ENCODE measurements at regions not wholly inside any gene's neighbourhood (a gene's known extent, or its start where the extent isn't known, plus 50 kb on each side); places are given as distances from the start of the nearest gene placed in this dataset.

DNA sequence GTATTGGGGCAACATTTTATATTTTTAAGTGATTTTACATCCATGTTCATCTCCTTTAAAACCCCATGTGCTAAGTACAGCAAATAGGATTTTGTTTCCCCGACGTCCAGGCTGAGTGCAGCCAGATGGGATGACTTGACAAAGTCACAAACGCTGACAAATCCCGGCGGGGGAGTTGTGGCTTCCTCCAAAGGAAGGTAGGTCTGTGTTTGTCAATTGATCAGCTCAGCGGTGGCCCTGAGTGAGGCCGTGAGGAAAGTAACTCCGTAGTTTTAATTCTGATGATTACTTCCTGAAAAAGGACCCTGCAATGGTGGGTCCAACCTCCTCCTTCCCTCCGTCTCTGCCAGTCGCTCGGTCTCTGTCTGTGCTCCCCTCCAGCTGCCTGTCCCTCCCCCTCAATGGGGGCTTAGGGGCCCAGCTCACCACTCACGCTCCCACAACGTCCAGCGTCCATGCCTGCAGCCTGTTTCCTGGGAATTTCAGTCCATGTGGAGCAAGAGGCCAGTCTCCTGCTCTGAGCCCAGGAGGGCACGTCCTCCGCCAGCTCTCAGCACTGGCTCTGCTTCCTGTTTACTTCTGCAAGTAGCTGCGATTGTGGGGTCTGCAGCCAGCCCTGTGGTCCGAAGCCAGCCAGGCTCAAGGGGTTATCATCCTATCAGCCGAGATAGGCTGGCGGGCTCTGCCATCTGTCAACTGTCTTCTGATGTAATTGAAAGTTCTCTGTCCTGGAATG lies 209.4 kb upstream of the FOXF1 start:
- H3K9ac ChIP-seq (ENCODE audit: low read length): no peak overlapping the region
- TF ChIP-seq EZH2 (optimal IDR thresholded peaks at IDR 0.05; ENCODE audit: low read depth, low read length) (no peak), EZH2phosphoT487 (IDR thresholded peaks at IDR 0.05; ENCODE audit: low read length) (no peak)
- TF ChIP-seq, protein P1, sequence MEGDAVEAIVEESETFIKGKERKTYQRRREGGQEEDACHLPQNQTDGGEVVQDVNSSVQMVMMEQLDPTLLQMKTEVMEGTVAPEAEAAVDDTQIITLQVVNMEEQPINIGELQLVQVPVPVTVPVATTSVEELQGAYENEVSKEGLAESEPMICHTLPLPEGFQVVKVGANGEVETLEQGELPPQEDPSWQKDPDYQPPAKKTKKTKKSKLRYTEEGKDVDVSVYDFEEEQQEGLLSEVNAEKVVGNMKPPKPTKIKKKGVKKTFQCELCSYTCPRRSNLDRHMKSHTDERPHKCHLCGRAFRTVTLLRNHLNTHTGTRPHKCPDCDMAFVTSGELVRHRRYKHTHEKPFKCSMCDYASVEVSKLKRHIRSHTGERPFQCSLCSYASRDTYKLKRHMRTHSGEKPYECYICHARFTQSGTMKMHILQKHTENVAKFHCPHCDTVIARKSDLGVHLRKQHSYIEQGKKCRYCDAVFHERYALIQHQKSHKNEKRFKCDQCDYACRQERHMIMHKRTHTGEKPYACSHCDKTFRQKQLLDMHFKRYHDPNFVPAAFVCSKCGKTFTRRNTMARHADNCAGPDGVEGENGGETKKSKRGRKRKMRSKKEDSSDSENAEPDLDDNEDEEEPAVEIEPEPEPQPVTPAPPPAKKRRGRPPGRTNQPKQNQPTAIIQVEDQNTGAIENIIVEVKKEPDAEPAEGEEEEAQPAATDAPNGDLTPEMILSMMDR (IDR thresholded peaks at IDR 0.05; ENCODE audit: low read length): no peak

GRCh38 chr16:86302421-86303109 lies 207.8 kb upstream of the FOXF1 start:
- peaks cover 87% of the 10 kb centered on the region for H3K27me3 ChIP-seq (replicated peaks; ENCODE audit: insufficient read depth, low read length)

More for the DNA sequence above, 209.4 kb upstream of the FOXF1 start:
- Histone ChIP-seq H3F3A (ENCODE audit: insufficient read depth, low read length) (no peaks in the 10 kb centered on the region), H3K4me1 (ENCODE audit: low read length) (no peaks in the 10 kb centered on the region), H3K9me3 (replicated peaks; ENCODE audit: insufficient read depth, low read length) (no peaks in the 10 kb centered on the region), H3K27me3 (replicated peaks; ENCODE audit: insufficient read depth, low read length) (peaks cover 85% of the 10 kb centered on the region), H3K36me3 (replicated peaks; ENCODE audit: insufficient read depth, low read length) (no peaks in the 10 kb centered on the region), H3K4me2 (ENCODE audit: low read depth, low read length) (no peak overlapping the region), H3K27ac (ENCODE audit: low read length) (no peak overlapping the region), H3K9me2 (replicated peaks; ENCODE audit: insufficient read depth, low read length) (no peaks in the 10 kb centered on the region), H3K4me3 (ENCODE audit: low read length) (no peak overlapping the region), H4K20me1 (ENCODE audit: insufficient read depth, low read length) (no peaks in the 10 kb centered on the region), H3K79me2 (ENCODE audit: low read length) (no peaks in the 10 kb centered on the region), H2AFZ (ENCODE audit: low read length) (no peak overlapping the region)
- no peak for DNase-seq

GRCh38 chr16:86303787-86304678 lies 206.3 kb upstream of the FOXF1 start:
- Histone ChIP-seq H3K4me1 (ENCODE audit: low read length) (no peaks in the 10 kb centered on the region), H3K4me2 (ENCODE audit: low read depth, low read length) (no peak overlapping the region), H3K27me3 (replicated peaks; ENCODE audit: insufficient read depth, low read length) (peaks cover 73% of the 10 kb centered on the region)

More at GRCh38 chr16:86302421-86303109, 207.8 kb upstream of the FOXF1 start:
- no peaks in the 10 kb centered on the region for H3F3A ChIP-seq (ENCODE audit: insufficient read depth, low read length)
- H3K9ac ChIP-seq (ENCODE audit: low read length): no peak overlapping the region
- no peak overlapping the region for H3K27ac ChIP-seq (ENCODE audit: low read length)
- TF ChIP-seq, protein P1 (IDR thresholded peaks at IDR 0.05; ENCODE audit: low read length): no peak
- no peak for TF ChIP-seq EZH2phosphoT487 (IDR thresholded peaks at IDR 0.05; ENCODE audit: low read length)
- no peak for TF ChIP-seq EZH2 (optimal IDR thresholded peaks at IDR 0.05; ENCODE audit: low read depth, low read length)
- H3K4me3 ChIP-seq (ENCODE audit: low read length): no peak overlapping the region
- no peaks in the 10 kb centered on the region for H3K9me3 ChIP-seq (replicated peaks; ENCODE audit: insufficient read depth, low read length)
- no peaks in the 10 kb centered on the region for H3K79me2 ChIP-seq (ENCODE audit: low read length)
- H3K9me2 ChIP-seq (replicated peaks; ENCODE audit: insufficient read depth, low read length): no peaks in the 10 kb centered on the region
- no peak overlapping the region for H2AFZ ChIP-seq (ENCODE audit: low read length)
- DNase-seq: no peak
- H4K20me1 ChIP-seq (ENCODE audit: insufficient read depth, low read length): no peaks in the 10 kb centered on the region
- no peaks in the 10 kb centered on the region for H3K36me3 ChIP-seq (replicated peaks; ENCODE audit: insufficient read depth, low read length)
- no peaks in the 10 kb centered on the region for H3K4me1 ChIP-seq (ENCODE audit: low read length)
- no peak overlapping the region for H3K4me2 ChIP-seq (ENCODE audit: low read depth, low read length)

More at GRCh38 chr16:86303787-86304678, 206.3 kb upstream of the FOXF1 start:
- no peaks in the 10 kb centered on the region for H3K9me2 ChIP-seq (replicated peaks; ENCODE audit: insufficient read depth, low read length)
- H3K36me3 ChIP-seq (replicated peaks; ENCODE audit: insufficient read depth, low read length): no peaks in the 10 kb centered on the region
- H4K20me1 ChIP-seq (ENCODE audit: insufficient read depth, low read length): no peaks in the 10 kb centered on the region
- TF ChIP-seq EZH2phosphoT487 (IDR thresholded peaks at IDR 0.05; ENCODE audit: low read length): no peak
- TF ChIP-seq, protein P1 (IDR thresholded peaks at IDR 0.05; ENCODE audit: low read length): no peak
- no peak for TF ChIP-seq EZH2 (optimal IDR thresholded peaks at IDR 0.05; ENCODE audit: low read depth, low read length)
- H3K27ac ChIP-seq (ENCODE audit: low read length): no peak overlapping the region
- H3K9ac ChIP-seq (ENCODE audit: low read length): no peak overlapping the region
- no peaks in the 10 kb centered on the region for H3K9me3 ChIP-seq (replicated peaks; ENCODE audit: insufficient read depth, low read length)
- no peak for DNase-seq
- no peaks in the 10 kb centered on the region for H3K79me2 ChIP-seq (ENCODE audit: low read length)
- H3F3A ChIP-seq (ENCODE audit: insufficient read depth, low read length): no peaks in the 10 kb centered on the region
- H2AFZ ChIP-seq (ENCODE audit: low read length): no peak overlapping the region
- H3K4me3 ChIP-seq (ENCODE audit: low read length): no peak overlapping the region
